H1 (cell line): ENCODE measurements at regions not wholly inside any gene's neighbourhood (a gene's known extent, or its start where the extent isn't known, plus 50 kb on each side); places are given as distances from the start of the nearest gene placed in this dataset.

Experiments
- CTCF ChIA-PET: fragments of 300-600 bp; sonication (Branson Sonifier 250); formaldehyde crosslinking; loops from one replicate; lab custom pipeline; 2021; ENCODE audit not compliant: partially characterized antibody; lab: Charles Lee
- POLR2A ChIA-PET: fragments of 300-600 bp; sonication (Branson Sonifier 250); formaldehyde crosslinking; loops from one replicate; lab custom pipeline; 2021; ENCODE audit warnings: inconsistent platforms; ENCODE audit not compliant: partially characterized antibody; lab: Charles Lee
- DNase-seq, 2 experiments: peaks; one replicate each; pipeline versions ENCODE4 v3.0.0 to v3.0.0-alpha.2; 2010 to 2022; ENCODE audit warnings: low spot score in 2 of 2, low read depth in 1 of 2, mixed read lengths in 1 of 2
- FAIRE-seq: peaks from 2 replicates; lab custom pipeline; 2011; peaks lifted over from hg19 to GRCh38; lab: Jason Lieb, UNC
- H2AFZ ChIP-seq: 2 replicates; pipeline ENCODE4 v1.8.1; 2012; ENCODE audit warnings: low read length, inconsistent platforms
- H2AK5ac ChIP-seq: 2 replicates; pipeline ENCODE4 v1.6.1; 2013; ENCODE audit warnings: low read depth, low read length
- H2BK120ac ChIP-seq: replicated peaks from 2 replicates; pipeline ENCODE3; 2013; ENCODE audit warnings: low read depth, low read length, inconsistent platforms
- H2BK12ac ChIP-seq: 2 replicates; pipeline ENCODE4 v1.6.1; 2013; ENCODE audit warnings: low read depth, low read length
- H2BK15ac ChIP-seq: 2 replicates; pipeline ENCODE4 v1.6.1; 2013; ENCODE audit warnings: low read length
- H2BK20ac ChIP-seq: 2 replicates; pipeline ENCODE4 v1.6.1; 2013; ENCODE audit warnings: low read length
- H2BK5ac ChIP-seq: 2 replicates; pipeline ENCODE4 v1.6.1; 2013; ENCODE audit warnings: low read depth, low read length
- H3K14ac ChIP-seq: 2 replicates; pipeline ENCODE4 v1.6.1; 2013; ENCODE audit warnings: inconsistent platforms; ENCODE audit not compliant: insufficient read length
- H3K18ac ChIP-seq: 2 replicates; pipeline ENCODE4 v1.6.1; 2013; ENCODE audit warnings: low read length; ENCODE audit errors: extremely low read depth
- H3K23ac ChIP-seq: 2 replicates; pipeline ENCODE4 v1.6.1; 2013; ENCODE audit warnings: inconsistent platforms; ENCODE audit not compliant: insufficient read length
- H3K23me2 ChIP-seq: 2 replicates; pipeline ENCODE4 v1.6.1; 2013; ENCODE audit warnings: low read depth, low read length
- H3K27ac ChIP-seq: 2 replicates; pipeline ENCODE4 v1.6.1; 2011; ENCODE audit warnings: low read depth, low read length, inconsistent platforms
- H3K27me3 ChIP-seq, 4 experiments: replicated peaks in 1 of 4; 1 replicate in 1 of 4; 2 replicates in 3 of 4; pipeline versions ENCODE4 v1.6.1 to v1.8.1; 2011 to 2013; ENCODE audit warnings: low read length in 3 of 4, mild to moderate bottlenecking in 3 of 4, inconsistent platforms in 2 of 4, mixed read lengths in 2 of 4, moderate library complexity in 1 of 4; ENCODE audit not compliant: control insufficient read depth in 3 of 4, insufficient read depth in 3 of 4; ENCODE audit errors: extremely low read depth in 1 of 4
- H3K36me3 ChIP-seq, 4 experiments: 2 replicates each; pipeline versions ENCODE4 v1.6.1 to v1.8.1; 2011 to 2013; ENCODE audit warnings: mild to moderate bottlenecking in 4 of 4, low read length in 3 of 4, moderate library complexity in 2 of 4, control low read depth in 1 of 4, inconsistent platforms in 1 of 4; ENCODE audit not compliant: insufficient read depth in 4 of 4, control insufficient read depth in 2 of 4
- H3K4ac ChIP-seq: replicated peaks from 2 replicates; pipeline ENCODE3; 2013; ENCODE audit warnings: low read length, low read depth, mixed read lengths, inconsistent platforms; ENCODE audit not compliant: insufficient read length
- H3K4me1 ChIP-seq, 4 experiments: replicated peaks in 1 of 4; 1 replicate in 1 of 4; 2 replicates in 3 of 4; pipeline versions ENCODE4 v1.6.1 to v1.8.1; 2011 to 2013; ENCODE audit warnings: low read length in 3 of 4, inconsistent platforms in 2 of 4, mixed read lengths in 1 of 4; ENCODE audit not compliant: insufficient read depth in 4 of 4, control insufficient read depth in 3 of 4
- H3K4me2 ChIP-seq, 2 experiments: 2 replicates each; pipeline versions ENCODE4 v1.6.1 to v1.8.1; 2011 to 2013; ENCODE audit warnings: low read depth in 2 of 2, low read length in 2 of 2, control low read depth in 1 of 2, inconsistent platforms in 1 of 2, mild to moderate bottlenecking in 1 of 2; ENCODE audit not compliant: insufficient read depth in 1 of 2
- H3K4me3 ChIP-seq, 4 experiments: fragments of 200-600, 300-600 bp in 1 of 4; sonication (generic), shearing (Covaris generic), sonication (Bioruptor Twin) in 1 of 4; 2 replicates each; pipeline versions ENCODE4 v1.5.1 to v1.8.1; 2011 to 2016; ENCODE audit warnings: low read length in 4 of 4, low read depth in 3 of 4, control low read depth in 2 of 4, inconsistent platforms in 2 of 4, mild to moderate bottlenecking in 2 of 4, mixed read lengths in 1 of 4, moderate library complexity in 1 of 4; ENCODE audit not compliant: insufficient read depth in 2 of 4; ENCODE audit errors: extremely low read depth in 1 of 4
- H3K56ac ChIP-seq: replicated peaks from 2 replicates; pipeline ENCODE3; 2013; ENCODE audit warnings: low read depth, mild to moderate bottlenecking, mixed read lengths, low read length, inconsistent platforms; ENCODE audit not compliant: insufficient read length
- H3K79me1 ChIP-seq: 2 replicates; pipeline ENCODE4 v1.6.1; 2013; ENCODE audit warnings: low read depth, low read length, control low read depth
- H3K79me2 ChIP-seq, 2 experiments: 2 replicates each; pipeline versions ENCODE4 v1.6.1 to v1.8.1; 2012 to 2013; ENCODE audit warnings: low read length in 2 of 2, mild to moderate bottlenecking in 2 of 2, inconsistent platforms in 1 of 2; ENCODE audit not compliant: insufficient read depth in 2 of 2, control insufficient read depth in 1 of 2
- H3K9ac ChIP-seq, 4 experiments: replicated peaks in 1 of 4; 1 replicate in 1 of 4; 2 replicates in 3 of 4; pipeline versions ENCODE4 v1.6.1 to v1.8.1; 2011 to 2013; ENCODE audit warnings: low read depth in 3 of 4, low read length in 3 of 4, control low read depth in 2 of 4, mild to moderate bottlenecking in 2 of 4, moderate library complexity in 2 of 4, inconsistent platforms in 1 of 4; ENCODE audit errors: extremely low read depth in 1 of 4
- H3K9me3 ChIP-seq, 2 experiments: 2 replicates each; pipeline versions ENCODE4 v1.6.1 to v1.8.1; 2012 to 2013; ENCODE audit warnings: mild to moderate bottlenecking in 2 of 2, moderate library complexity in 2 of 2, control low read depth in 1 of 2, inconsistent platforms in 1 of 2, low read depth in 1 of 2, low read length in 1 of 2, mixed read lengths in 1 of 2; ENCODE audit not compliant: insufficient read depth in 2 of 2
- H4K20me1 ChIP-seq, 2 experiments: replicated peaks in 1 of 2; 2 replicates each; pipeline versions ENCODE3 to v1.8.1; 2011 to 2013; ENCODE audit warnings: inconsistent platforms in 2 of 2, low read length in 2 of 2, mild to moderate bottlenecking in 1 of 2; ENCODE audit not compliant: insufficient read depth in 2 of 2, control insufficient read depth in 1 of 2
- H4K5ac ChIP-seq: 2 replicates; pipeline ENCODE4 v1.6.1; 2013; ENCODE audit warnings: low read length, low read depth, mixed read lengths, inconsistent platforms; ENCODE audit not compliant: insufficient read length
- H4K8ac ChIP-seq: 2 replicates; pipeline ENCODE4 v1.8.0; 2013; ENCODE audit warnings: mild to moderate bottlenecking, moderate library complexity, low read length, inconsistent platforms; ENCODE audit not compliant: insufficient read depth; ENCODE audit errors: extremely low read depth
- H4K91ac ChIP-seq: replicated peaks from 2 replicates; pipeline ENCODE3; 2013; ENCODE audit warnings: low read length, mixed read lengths, inconsistent platforms; ENCODE audit not compliant: insufficient read length
- E2F6 ChIP-seq: IDR thresholded peaks from 2 replicates; pipeline ENCODE4 v1.6.1; 2012; ENCODE audit warnings: inconsistent platforms
- KDM1A ChIP-seq: fragments of 200-600, 300-600 bp; sonication (generic); IDR thresholded peaks from 2 replicates; pipeline ENCODE4 v1.7.1; 2016; ENCODE audit warnings: mild to moderate bottlenecking, low read length, borderline replicate concordance
- WGBS, 2 experiments: shearing (Covaris generic) in 1 of 2; methylation state at CpG; one replicate each; pipeline versions ENCODE4 v1.1.6 to v1.1.7; 2013 to 2015; ENCODE audit warnings: low lambda C conversion rate in 2 of 2, mixed read lengths in 2 of 2, inconsistent platforms in 1 of 2, low coverage in 1 of 2, missing lambda C conversion rate in 1 of 2; ENCODE audit not compliant: insufficient replicate concordance in 2 of 2, insufficient coverage in 1 of 2, insufficient read length in 1 of 2; ENCODE audit errors: extremely low coverage in 1 of 2, missing lambda C conversion rate in 1 of 2; 5-methylcytosine and 5-hydroxymethylcytosine counted together

GRCh38 chr11:46202696-46203391 is 74.6 kb upstream of the CREB3L1 start:
- peak overlapping the region; percentile 60; the same call in 1 of the 2 replicates for H2BK12ac ChIP-seq
- H3K79me1 ChIP-seq = no peaks in the 10 kb centered on the region
- no peak overlapping the region for H4K91ac ChIP-seq
- FAIRE-seq (no peak), DNase-seq (no peak)
- POLR2A ChIA-PET = interaction anchor here (0.6 to 1.8 kb wide), 4 partner anchors 17 to 40 kb away, joined by 3 to 7 read pairs (median 5); no protein-coding TSS in a partner anchor
- no peaks in the 10 kb centered on the region for H3K36me3 ChIP-seq
- H3K18ac ChIP-seq = peak overlapping the region; percentile 2; the same call in 1 of the 2 replicates
- H3K23ac ChIP-seq = no peak overlapping the region
- no peak overlapping the region for H4K5ac ChIP-seq
- no peaks in the 10 kb centered on the region for H3K79me2 ChIP-seq
- H2BK15ac ChIP-seq = no peak overlapping the region
- no peak overlapping the region for H3K14ac ChIP-seq
- 79% methylated on average over 10 of the region's 10 CpGs; no CpG with 5 or more reads in 1 of the 2 experiments for WGBS, 2 experiments
- peaks cover 0 to 6% (median 3%) of the 10 kb centered on the region in 4 experiments; a peak in 4 of 7 replicates for H3K4me1 ChIP-seq
- H3K27me3 ChIP-seq = no peaks in the 10 kb centered on the region
- peak overlapping the region; percentile 75 for H3K4ac ChIP-seq
- H2AK5ac ChIP-seq = peak overlapping the region; percentile 86; the same call in 1 of the 2 replicates
- peak overlapping the region; percentile 84; the same call in 1 of the 2 replicates for H2AFZ ChIP-seq
- CTCF ChIA-PET = interaction anchor here (0.6 to 1.2 kb wide), 2 partner anchors 36 to 593 kb away, joined by 3 to 4 read pairs; no protein-coding TSS in a partner anchor
- H2BK5ac ChIP-seq = peak overlapping the region; percentile 52; the same call in 1 of the 2 replicates
- H2BK120ac ChIP-seq = peak overlapping the region; percentile 31
- TF ChIP-seq E2F6 (no peak), KDM1A (peak; percentile 80; the same call in 1 of the 2 replicates)
- no peak overlapping the region for H3K9ac ChIP-seq
- peaks cover 2% of the 10 kb centered on the region; the same call in 1 of the 2 replicates for H3K23me2 ChIP-seq
- H3K4me3 ChIP-seq = peak overlapping the region in 1 of 4 experiments; percentile 24; a peak in 2 of 8 replicates
- H4K8ac ChIP-seq = no peak overlapping the region
- H2BK20ac ChIP-seq = peak overlapping the region; percentile 93
- H3K4me2 ChIP-seq = peak overlapping the region; percentile 38 to 50; a peak in 2 of 4 replicates
- no peaks in the 10 kb centered on the region for H3K9me3 ChIP-seq
- H4K20me1 ChIP-seq = no peaks in the 10 kb centered on the region
- no peak overlapping the region for H3K56ac ChIP-seq
- H3K27ac ChIP-seq = peak overlapping the region; percentile 69; the same call in 1 of the 2 replicates
